Lower lobe of right lung (tissue), 2 donors: ENCODE measurements at regions not wholly inside any gene's neighbourhood (a gene's known extent, or its start where the extent isn't known, plus 50 kb on each side); places are given as distances from the start of the nearest gene placed in this dataset.

Experiments used
- ATAC-seq, 2 donors: fragments of 200-7000 bp; cut with Tn5 transposase; one replicate each; pipeline ENCODE4 v1.9.1; 2020 to 2022; ENCODE audit warnings: mild to moderate bottlenecking in 2 of 2, moderate library complexity in 2 of 2
- DNase-seq: peaks from one replicate; pipeline ENCODE4 v3.0.0-alpha.2; 2020
- H3K27ac ChIP-seq: fragments of 200-600 bp; one replicate; pipeline ENCODE4 v1.8.0; 2022
- H3K27me3 ChIP-seq: fragments of 200-600 bp; one replicate; pipeline ENCODE4 v1.8.0; 2022; ENCODE audit warnings: low read depth
- H3K36me3 ChIP-seq: fragments of 200-600 bp; one replicate; pipeline ENCODE4 v1.8.0; 2022; ENCODE audit warnings: mild to moderate bottlenecking
- H3K4me1 ChIP-seq: fragments of 200-600 bp; one replicate; pipeline ENCODE4 v1.8.0; 2022
- H3K4me3 ChIP-seq: fragments of 200-600 bp; one replicate; pipeline ENCODE4 v1.8.0; 2022; ENCODE audit warnings: mild to moderate bottlenecking
- H3K9me3 ChIP-seq: fragments of 200-600 bp; one replicate; pipeline ENCODE4 v1.8.0; 2022
- intact Hi-C: fragments of 100-400 bp; cut with DNase I; formaldehyde crosslinking; loops from one replicate; pipeline ENCODE4 v1.11.0; 2022
- TF ChIP-seq, protein P1 (sequence below): fragments of 200-600 bp; IDR thresholded peaks from one replicate; pipeline ENCODE4 v1.8.0; 2022; ENCODE audit warnings: antibody characterized with exemption, mild to moderate bottlenecking
- donor health status: DM: no; HTN: yes; CAD: no; lungs with severe emphysema.

DNA sequence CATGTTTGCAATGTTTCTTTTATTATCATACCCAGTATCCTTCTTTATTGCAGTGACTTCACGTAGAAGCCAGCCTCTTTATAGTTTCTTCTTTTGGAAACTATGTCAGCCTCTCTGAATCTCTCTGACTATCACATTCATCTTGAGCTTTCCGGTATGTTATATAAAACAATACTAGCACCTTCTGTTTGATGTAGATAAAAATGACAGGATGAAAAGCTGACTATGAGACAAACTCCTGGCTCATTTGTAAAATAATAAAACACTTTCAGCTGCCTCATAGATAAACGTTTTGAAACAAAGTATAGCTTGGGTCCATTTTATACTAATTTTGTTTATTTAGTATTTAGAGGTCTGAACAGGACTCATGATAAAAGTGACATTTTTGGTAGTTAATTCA lies 1145.4 kb upstream of the NUDT12 start:
- Histone ChIP-seq H3K9me3 (no peaks in the 10 kb centered on the region), H3K4me3 (no peak overlapping the region), H3K27ac (no peak overlapping the region), H3K36me3 (no peaks in the 10 kb centered on the region), H3K4me1 (no peaks in the 10 kb centered on the region), H3K27me3 (no peaks in the 10 kb centered on the region)
- TF ChIP-seq, protein P1, sequence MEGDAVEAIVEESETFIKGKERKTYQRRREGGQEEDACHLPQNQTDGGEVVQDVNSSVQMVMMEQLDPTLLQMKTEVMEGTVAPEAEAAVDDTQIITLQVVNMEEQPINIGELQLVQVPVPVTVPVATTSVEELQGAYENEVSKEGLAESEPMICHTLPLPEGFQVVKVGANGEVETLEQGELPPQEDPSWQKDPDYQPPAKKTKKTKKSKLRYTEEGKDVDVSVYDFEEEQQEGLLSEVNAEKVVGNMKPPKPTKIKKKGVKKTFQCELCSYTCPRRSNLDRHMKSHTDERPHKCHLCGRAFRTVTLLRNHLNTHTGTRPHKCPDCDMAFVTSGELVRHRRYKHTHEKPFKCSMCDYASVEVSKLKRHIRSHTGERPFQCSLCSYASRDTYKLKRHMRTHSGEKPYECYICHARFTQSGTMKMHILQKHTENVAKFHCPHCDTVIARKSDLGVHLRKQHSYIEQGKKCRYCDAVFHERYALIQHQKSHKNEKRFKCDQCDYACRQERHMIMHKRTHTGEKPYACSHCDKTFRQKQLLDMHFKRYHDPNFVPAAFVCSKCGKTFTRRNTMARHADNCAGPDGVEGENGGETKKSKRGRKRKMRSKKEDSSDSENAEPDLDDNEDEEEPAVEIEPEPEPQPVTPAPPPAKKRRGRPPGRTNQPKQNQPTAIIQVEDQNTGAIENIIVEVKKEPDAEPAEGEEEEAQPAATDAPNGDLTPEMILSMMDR: no peak
- intact Hi-C loops: no loop called here
- DNase-seq (no peak), ATAC-seq (no peak)

DNA sequence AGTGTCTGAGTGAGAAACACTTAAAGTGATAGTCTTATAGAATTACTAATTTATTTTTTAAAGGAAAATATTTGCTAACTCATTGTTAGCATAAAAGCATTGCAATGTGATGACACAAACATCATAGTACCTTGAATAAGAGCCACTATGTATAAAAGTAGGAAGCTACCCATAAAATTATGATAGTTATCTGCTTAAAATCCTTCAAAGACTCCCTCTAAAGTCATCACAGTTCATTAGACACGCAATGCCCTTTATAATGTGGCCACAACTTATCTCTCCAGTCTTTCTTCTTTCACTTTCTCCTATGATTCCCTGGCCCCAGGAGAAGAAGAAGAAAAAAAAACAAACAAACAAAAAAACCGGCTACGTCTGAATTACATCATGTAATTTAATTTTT lies 1144.0 kb upstream of the NUDT12 start:
- intact Hi-C loops: no loop called here
- Histone ChIP-seq H3K36me3 (no peaks in the 10 kb centered on the region), H3K9me3 (no peaks in the 10 kb centered on the region), H3K27me3 (no peaks in the 10 kb centered on the region), H3K27ac (no peak overlapping the region), H3K4me1 (no peaks in the 10 kb centered on the region), H3K4me3 (no peak overlapping the region)
- DNase-seq (no peak), ATAC-seq (no peak)
- TF ChIP-seq, protein P1: no peak

DNA sequence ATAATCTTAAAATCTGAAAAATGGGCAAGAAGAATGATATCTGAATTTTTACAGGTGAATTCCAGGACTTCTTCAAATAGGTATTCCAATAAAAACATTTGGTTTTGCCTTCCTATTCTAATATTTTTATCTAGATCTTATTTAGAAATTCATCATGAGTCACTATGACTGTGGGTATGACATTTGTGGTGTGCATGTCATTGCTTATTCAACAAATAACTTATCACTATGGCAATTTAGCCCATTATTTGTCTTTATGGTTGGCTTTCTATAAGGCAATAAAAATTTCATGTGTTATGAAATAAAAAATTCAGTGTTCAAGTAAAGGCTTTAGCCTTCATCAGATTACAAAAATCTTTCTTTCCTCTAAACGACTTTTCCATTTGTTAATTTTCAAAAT lies 1139.6 kb upstream of the NUDT12 start:
- Histone ChIP-seq H3K4me3 (no peak overlapping the region), H3K27me3 (no peaks in the 10 kb centered on the region), H3K27ac (no peak overlapping the region), H3K9me3 (peaks cover 14% of the 10 kb centered on the region), H3K4me1 (no peaks in the 10 kb centered on the region), H3K36me3 (no peaks in the 10 kb centered on the region)
- TF ChIP-seq, protein P1: no peak
- ATAC-seq (no peak), DNase-seq (no peak)
- intact Hi-C loops: no loop called here

DNA sequence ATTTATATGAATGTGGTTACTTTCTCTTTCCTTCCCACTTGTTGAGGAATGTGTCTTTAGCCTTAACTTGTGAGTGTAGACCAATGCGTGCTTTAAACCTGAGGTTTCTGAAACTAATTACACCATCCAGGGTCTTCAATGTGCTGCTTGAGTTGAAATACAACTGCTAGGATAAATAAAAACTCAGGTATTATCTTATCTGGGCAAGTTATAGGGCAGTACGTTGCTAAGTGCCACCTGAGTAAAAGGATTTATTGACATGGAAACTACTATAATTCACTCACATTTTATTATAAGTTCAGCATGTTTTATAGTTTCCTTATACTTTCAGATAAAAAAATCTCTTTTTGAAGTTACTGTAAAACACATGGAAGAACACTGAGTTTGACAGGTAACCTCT lies 1136.8 kb upstream of the NUDT12 start:
- Histone ChIP-seq H3K4me1 (no peaks in the 10 kb centered on the region), H3K36me3 (no peaks in the 10 kb centered on the region), H3K27ac (no peak overlapping the region), H3K27me3 (no peaks in the 10 kb centered on the region), H3K9me3 (peaks cover 14% of the 10 kb centered on the region), H3K4me3 (no peak overlapping the region)
- ATAC-seq (no peak), DNase-seq (no peak)
- TF ChIP-seq, protein P1: no peak
- intact Hi-C loops: no loop called here

DNA sequence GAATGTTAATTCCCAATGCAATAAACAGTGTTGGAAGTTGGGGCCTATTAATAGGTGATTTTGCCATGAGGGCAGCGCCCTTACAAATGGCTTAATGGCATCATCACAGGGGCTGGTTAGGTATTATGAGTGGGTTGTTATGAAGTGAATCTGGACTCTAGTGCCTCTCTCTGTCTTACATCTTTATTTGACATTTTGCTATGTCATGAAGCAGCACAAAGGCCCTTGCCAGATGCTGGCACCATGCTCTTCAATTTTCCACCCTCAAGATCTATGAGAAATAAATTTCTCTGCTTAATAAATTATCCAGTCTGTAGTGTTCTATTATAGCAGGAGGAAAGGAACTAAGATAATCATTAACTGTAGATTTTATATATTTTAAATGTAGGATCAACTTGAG lies 1098.7 kb upstream of the NUDT12 start:
- H3K27ac ChIP-seq: no peak overlapping the region
- no peaks in the 10 kb centered on the region for H3K36me3 ChIP-seq
- intact Hi-C loops: no loop called here
- DNase-seq (no peak), ATAC-seq (no peak)
- H3K27me3 ChIP-seq: no peaks in the 10 kb centered on the region
- H3K4me3 ChIP-seq: no peak overlapping the region
- H3K4me1 ChIP-seq: no peaks in the 10 kb centered on the region
- TF ChIP-seq, protein P1: no peak
- no peaks in the 10 kb centered on the region for H3K9me3 ChIP-seq

DNA sequence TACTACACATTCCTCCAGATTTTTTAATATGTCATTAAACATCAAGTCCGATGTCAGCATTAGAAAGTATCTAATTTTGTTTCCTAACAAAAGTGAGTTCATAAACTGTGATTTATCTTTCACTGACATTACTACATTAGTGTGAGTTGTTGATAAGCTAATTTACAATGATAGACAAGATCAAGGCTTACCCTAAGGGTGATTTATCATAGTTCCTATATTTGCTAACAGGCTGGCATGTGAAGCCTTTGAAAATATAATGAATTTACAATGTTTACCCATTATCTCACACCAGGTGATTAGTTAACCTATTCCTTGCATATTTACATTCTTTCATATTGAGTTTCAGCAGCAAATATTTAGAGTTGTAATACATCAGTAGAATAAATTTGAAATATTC lies 1096.9 kb upstream of the NUDT12 start:
- Histone ChIP-seq H3K4me1 (no peaks in the 10 kb centered on the region), H3K9me3 (no peaks in the 10 kb centered on the region), H3K27me3 (no peaks in the 10 kb centered on the region), H3K4me3 (no peak overlapping the region), H3K27ac (no peak overlapping the region), H3K36me3 (no peaks in the 10 kb centered on the region)
- TF ChIP-seq, protein P1: no peak
- intact Hi-C loops: no loop called here
- no peak for ATAC-seq
- no peak for DNase-seq
